ENCODE measurements at regions not wholly inside any gene's neighbourhood (a gene's known extent, or its start where the extent isn't known, plus 50 kb on each side); places are given as distances from the start of the nearest gene placed in this dataset. TPM values are rescaled to one million over a fixed set of nuclear protein-coding genes. Genes with fewer than 3 reads are reported as not detected.

DNA sequence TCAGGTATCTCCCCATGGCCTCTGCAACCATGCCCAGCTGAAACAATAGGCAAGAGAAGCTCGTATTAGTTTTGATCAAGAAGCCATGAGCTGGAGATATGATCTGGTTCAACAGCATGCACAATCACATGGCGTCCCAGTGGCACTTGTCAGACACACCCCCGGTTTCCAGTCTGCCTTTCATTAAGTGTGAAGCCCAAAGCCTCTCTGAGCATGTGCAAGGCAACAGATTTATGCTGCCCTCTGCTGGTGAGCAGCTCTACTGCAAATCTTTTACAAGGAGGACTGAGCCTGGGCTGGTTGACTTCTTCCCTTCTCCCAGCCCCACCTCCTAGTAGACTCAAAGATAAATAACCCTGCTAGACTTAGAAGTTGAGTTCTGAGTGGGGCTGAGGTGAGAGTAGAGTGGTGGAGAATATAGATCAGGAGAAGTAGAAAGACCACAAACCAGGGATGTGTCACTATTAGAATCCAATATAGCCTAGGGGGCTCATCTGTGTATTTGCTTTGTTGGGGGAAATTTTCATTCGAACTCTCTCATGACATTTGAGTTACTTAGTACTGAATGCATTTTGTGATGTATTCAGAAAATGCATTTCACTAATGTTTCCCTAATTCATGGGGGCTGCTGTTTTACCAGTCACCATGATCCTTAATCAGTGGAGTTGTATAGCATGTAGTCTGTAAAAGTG, 53.7 kb upstream of the MBIP start:
- CTCF ChIA-PET (ENCODE audit: unreplicated experiment), result no interaction called here
- Histone ChIP-seq H4K20me1 (ENCODE audit: insufficient read depth, low read length) (no peaks in the 10 kb centered on the region), H3K4me2 (ENCODE audit: low read length) (no peak overlapping the region), H3K9me3 (ENCODE audit: low read length) (no peaks in the 10 kb centered on the region), H3K36me3 (ENCODE audit: insufficient read depth, low read length) (no peaks in the 10 kb centered on the region), H3K79me2 (ENCODE audit: insufficient read depth, low read depth, low read length) (no peaks in the 10 kb centered on the region), H3K4me3 (ENCODE audit: low read depth, low read length, poor library complexity, severe bottlenecking) (no peak overlapping the region), H2AFZ (ENCODE audit: low read length) (no peak overlapping the region), H3K4me1 (ENCODE audit: insufficient read depth, low read length, poor library complexity, severe bottlenecking) (no peaks in the 10 kb centered on the region), H3K27ac (ENCODE audit: low read depth, low read length, poor library complexity, severe bottlenecking) (no peak overlapping the region), H3K9me2 (ENCODE audit: insufficient read depth, low read length) (no peaks in the 10 kb centered on the region)
- POLR2A ChIA-PET, result interaction anchor here (0.5 to 0.7 kb wide), 2 partner anchors 128 to 1216 kb away, joined by 3 to 5 read pairs; no protein-coding TSS in a partner anchor
- TF ChIP-seq, protein P1, sequence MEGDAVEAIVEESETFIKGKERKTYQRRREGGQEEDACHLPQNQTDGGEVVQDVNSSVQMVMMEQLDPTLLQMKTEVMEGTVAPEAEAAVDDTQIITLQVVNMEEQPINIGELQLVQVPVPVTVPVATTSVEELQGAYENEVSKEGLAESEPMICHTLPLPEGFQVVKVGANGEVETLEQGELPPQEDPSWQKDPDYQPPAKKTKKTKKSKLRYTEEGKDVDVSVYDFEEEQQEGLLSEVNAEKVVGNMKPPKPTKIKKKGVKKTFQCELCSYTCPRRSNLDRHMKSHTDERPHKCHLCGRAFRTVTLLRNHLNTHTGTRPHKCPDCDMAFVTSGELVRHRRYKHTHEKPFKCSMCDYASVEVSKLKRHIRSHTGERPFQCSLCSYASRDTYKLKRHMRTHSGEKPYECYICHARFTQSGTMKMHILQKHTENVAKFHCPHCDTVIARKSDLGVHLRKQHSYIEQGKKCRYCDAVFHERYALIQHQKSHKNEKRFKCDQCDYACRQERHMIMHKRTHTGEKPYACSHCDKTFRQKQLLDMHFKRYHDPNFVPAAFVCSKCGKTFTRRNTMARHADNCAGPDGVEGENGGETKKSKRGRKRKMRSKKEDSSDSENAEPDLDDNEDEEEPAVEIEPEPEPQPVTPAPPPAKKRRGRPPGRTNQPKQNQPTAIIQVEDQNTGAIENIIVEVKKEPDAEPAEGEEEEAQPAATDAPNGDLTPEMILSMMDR (conservative IDR thresholded peaks at IDR 0.05; ENCODE audit: low read length), result peak; percentile 90
- TF ChIP-seq EZH2phosphoT487 (IDR thresholded peaks at IDR 0.05; ENCODE audit: borderline replicate concordance, low read depth, low read length), result no peak
- no TSS peak for BruUV-seq (replicated peaks)
- peak; percentile 80 for DNase-seq (ENCODE audit: low spot score)
- intact Hi-C loops (cut with micrococcal nuclease; ENCODE audit: unreplicated experiment), result loop anchor here (1.0 to 10.0 kb wide), 3 partner anchors 304 to 519 kb away; no protein-coding TSS in a partner anchor

Small RNA genes in the stretch of these regions (small RNA-seq; reads per million reads assigned to genes)
- gene RNU7-93P, result not detected
